ENCODE measurements at regions not wholly inside any gene's neighbourhood (a gene's known extent, or its start where the extent isn't known, plus 50 kb on each side); places are given as distances from the start of the nearest gene placed in this dataset.

GRCh38 chr7:42593860-42594259 is 318.0 kb downstream of the C7orf25 start:
- TF ChIP-seq CTCF (IDR thresholded peaks at IDR 0.05) (no peak), POLR2A (IDR thresholded peaks at IDR 0.05) (no peak)

All from suprapubic skin (tissue), 3 donors.